IMR-90 (cell line): ENCODE measurements at regions not wholly inside any gene's neighbourhood (a gene's known extent, or its start where the extent isn't known, plus 50 kb on each side); places are given as distances from the start of the nearest gene placed in this dataset.

Source experiments
- ATAC-seq: fragments of 200-7000 bp; cut with Tn5 transposase; 2 replicates; pipeline ENCODE4 v1.9.1; 2020; ENCODE audit warnings: low read depth, mild to moderate bottlenecking, moderate library complexity
- BruUV-seq: library from RNA; stranded (reverse); fragments of 400-500 nt; replicated peaks from 2 replicates; lab custom pipeline; 2021; lab: Mats Ljungman, UMichigan
- CTCF ChIA-PET: fragments of 300-600 bp; formaldehyde crosslinking; extraction: SDS; loops from one replicate; lab custom pipeline; 2021; ENCODE audit warnings: antibody characterized with exemption; lab: Yijun Ruan, JAX
- POLR2A ChIA-PET: fragments of 300-600 bp; sonication (Branson Sonifier 250); formaldehyde crosslinking; loops from one replicate; lab custom pipeline; 2022; ENCODE audit warnings: antibody characterized with exemption; ENCODE audit not compliant: unreplicated experiment; lab: Charles Lee
- DNase-seq: peaks from one replicate; pipeline ENCODE4 v3.0.0; 2013
- H2AFZ ChIP-seq: replicated peaks from 2 replicates; pipeline ENCODE3; 2013; ENCODE audit warnings: low read length, mild to moderate bottlenecking; ENCODE audit not compliant: poor library complexity
- H2AK5ac ChIP-seq: 2 replicates; pipeline ENCODE4 v1.6.1; 2013; ENCODE audit warnings: low read depth, low read length, inconsistent platforms
- H2AK9ac ChIP-seq: replicated peaks from 2 replicates; pipeline ENCODE3; 2013; ENCODE audit warnings: mild to moderate bottlenecking, low read depth, low read length, moderate library complexity; ENCODE audit not compliant: poor library complexity
- H2BK120ac ChIP-seq: 2 replicates; pipeline ENCODE4 v1.6.1; 2013; ENCODE audit warnings: low read depth, low read length, inconsistent platforms
- H2BK15ac ChIP-seq: 3 replicates; pipeline ENCODE4 v1.6.1; 2013; ENCODE audit warnings: low read depth, low read length, inconsistent platforms
- H2BK20ac ChIP-seq: 2 replicates; pipeline ENCODE4 v1.6.1; 2013; ENCODE audit warnings: low read depth, mild to moderate bottlenecking, inconsistent platforms, low read length, moderate library complexity
- H2BK5ac ChIP-seq: 2 replicates; pipeline ENCODE4 v1.6.1; 2013; ENCODE audit warnings: mild to moderate bottlenecking, low read depth, low read length, inconsistent platforms; ENCODE audit not compliant: poor library complexity, severe bottlenecking
- H3K14ac ChIP-seq: replicated peaks from 2 replicates; pipeline ENCODE4 v1.6.1; 2013; ENCODE audit warnings: low read depth, low read length, inconsistent platforms
- H3K18ac ChIP-seq: 2 replicates; pipeline ENCODE4 v1.6.1; 2013; ENCODE audit warnings: low read depth, low read length, control low read depth
- H3K23ac ChIP-seq: 2 replicates; pipeline ENCODE4 v1.6.1; 2013; ENCODE audit warnings: low read depth, low read length, inconsistent platforms
- H3K27ac ChIP-seq: 2 replicates; pipeline ENCODE4 v1.5.1; 2013; ENCODE audit warnings: mild to moderate bottlenecking, control low read depth, low read length; ENCODE audit not compliant: insufficient read depth
- H3K27me3 ChIP-seq: 2 replicates; pipeline ENCODE4 v1.6.1; 2013; ENCODE audit warnings: low read length; ENCODE audit not compliant: control insufficient read depth, insufficient read depth
- H3K36me3 ChIP-seq: 2 replicates; pipeline ENCODE4 v1.6.1; 2013; ENCODE audit warnings: low read length, mixed read lengths; ENCODE audit not compliant: control insufficient read depth, insufficient read depth
- H3K4ac ChIP-seq: 2 replicates; pipeline ENCODE4 v1.6.1; 2013; ENCODE audit warnings: low read depth, low read length, inconsistent platforms
- H3K4me1 ChIP-seq: 2 replicates; pipeline ENCODE4 v1.6.1; 2013; ENCODE audit warnings: low read length, mixed read lengths; ENCODE audit not compliant: control insufficient read depth, insufficient read depth
- H3K4me2 ChIP-seq: 2 replicates; pipeline ENCODE4 v1.6.1; 2013; ENCODE audit warnings: low read depth, mild to moderate bottlenecking, control low read depth, low read length, moderate library complexity
- H3K4me3 ChIP-seq: 2 replicates; pipeline ENCODE4 v1.5.1; 2013; ENCODE audit warnings: low read depth, mild to moderate bottlenecking, control low read depth, low read length, moderate library complexity; ENCODE audit not compliant: insufficient read depth
- H3K56ac ChIP-seq: 2 replicates; pipeline ENCODE4 v1.6.1; 2013; ENCODE audit warnings: low read length, inconsistent platforms; ENCODE audit not compliant: insufficient read depth; ENCODE audit errors: extremely low read depth
- H3K79me1 ChIP-seq, 2 experiments: 2 replicates each; pipeline ENCODE4 v1.6.1; 2013; ENCODE audit warnings: low read length in 2 of 2, inconsistent platforms in 1 of 2, low read depth in 1 of 2
- H3K9ac ChIP-seq: 2 replicates; pipeline ENCODE4 v1.6.1; 2013; ENCODE audit warnings: low read depth, low read length, control low read depth
- H3K9me1 ChIP-seq: 2 replicates; pipeline ENCODE4 v1.6.1; 2013; ENCODE audit warnings: low read length, inconsistent platforms; ENCODE audit not compliant: insufficient read depth
- H3K9me3 ChIP-seq: 2 replicates; pipeline ENCODE4 v1.6.1; 2013; ENCODE audit warnings: low read length; ENCODE audit not compliant: control insufficient read depth, insufficient read depth
- H4K20me1 ChIP-seq: 2 replicates; pipeline ENCODE4 v1.6.1; 2013; ENCODE audit warnings: low read length, inconsistent platforms; ENCODE audit not compliant: insufficient read depth
- H4K5ac ChIP-seq: 2 replicates; pipeline ENCODE4 v1.6.1; 2013; ENCODE audit warnings: mild to moderate bottlenecking, low read depth, low read length, control low read depth
- H4K8ac ChIP-seq, 2 experiments: 2 replicates each; pipeline ENCODE4 v1.6.1; 2013; ENCODE audit warnings: low read depth in 2 of 2, low read length in 2 of 2, control low read depth in 1 of 2, inconsistent platforms in 1 of 2
- H4K91ac ChIP-seq: 2 replicates; pipeline ENCODE4 v1.6.1; 2013; ENCODE audit warnings: low read depth, low read length, inconsistent platforms; ENCODE audit not compliant: insufficient read depth
- BHLHE40 ChIP-seq: fragments of 150-350 bp; IDR thresholded peaks from 2 replicates; pipeline ENCODE4 v1.6.1; 2016; ENCODE audit warnings: mild to moderate bottlenecking, low read depth, low read length
- CEBPB ChIP-seq: IDR thresholded peaks from 2 replicates; pipeline ENCODE4 v1.6.1; 2012; ENCODE audit warnings: low read depth, low read length, improper control_type of control experiment
- CHD1 ChIP-seq: IDR thresholded peaks from 2 replicates; pipeline ENCODE4 v1.6.1; 2012; ENCODE audit warnings: low read depth, low read length, improper control_type of control experiment
- FOS ChIP-seq: fragments of 150-350 bp; IDR thresholded peaks from 2 replicates; pipeline ENCODE4 v1.6.1; 2016; ENCODE audit warnings: low read depth, low read length
- MAFK ChIP-seq: IDR thresholded peaks from 2 replicates; pipeline ENCODE4 v1.6.1; 2012; ENCODE audit warnings: low read depth, low read length, improper control_type of control experiment
- MAZ ChIP-seq: IDR thresholded peaks from 2 replicates; pipeline ENCODE4 v1.6.1; 2012; ENCODE audit warnings: low read depth, mild to moderate bottlenecking, low read length, improper control_type of control experiment, moderate library complexity, borderline replicate concordance
- MXI1 ChIP-seq: IDR thresholded peaks from 2 replicates; pipeline ENCODE4 v1.6.1; 2012; ENCODE audit warnings: low read depth, mild to moderate bottlenecking, low read length, moderate library complexity, borderline replicate concordance
- NFE2L2 ChIP-seq: fragments of 150-350 bp; IDR thresholded peaks from 2 replicates; pipeline ENCODE4 v1.6.1; 2016; ENCODE audit warnings: low read depth, mild to moderate bottlenecking, low read length
- POLR2A ChIP-seq: IDR thresholded peaks from 2 replicates; pipeline ENCODE4 v1.6.1; 2012; ENCODE audit warnings: mild to moderate bottlenecking, low read depth, low read length
- RAD21 ChIP-seq: IDR thresholded peaks from 2 replicates; pipeline ENCODE4 v1.6.1; 2012; ENCODE audit warnings: low read length, improper control_type of control experiment
- RCOR1 ChIP-seq: IDR thresholded peaks from 2 replicates; pipeline ENCODE4 v1.6.1; 2012; ENCODE audit warnings: mild to moderate bottlenecking, low read length, improper control_type of control experiment; ENCODE audit not compliant: insufficient replicate concordance
- RFX5 ChIP-seq: IDR thresholded peaks from 2 replicates; pipeline ENCODE4 v1.8.0; 2012; ENCODE audit warnings: low read depth, mild to moderate bottlenecking, low read length, moderate library complexity
- SMC3 ChIP-seq: fragments of 150-350 bp; IDR thresholded peaks from 2 replicates; pipeline ENCODE4 v1.6.1; 2016; ENCODE audit warnings: low read depth, mild to moderate bottlenecking, antibody characterized with exemption, low read length, moderate library complexity
- WGBS, 2 experiments: methylation state at CpG; one replicate each; pipeline versions ENCODE4 v1.1.5 to v1.1.7; 2013; ENCODE audit warnings: missing lambda C conversion rate in 2 of 2; ENCODE audit not compliant: insufficient read length in 1 of 2; ENCODE audit errors: extremely low coverage in 2 of 2; 5-methylcytosine and 5-hydroxymethylcytosine counted together
- dilution Hi-C: fragments of 300-500 bp; cut with HindIII; formaldehyde crosslinking; loops from one replicate; pipeline ENCODE4 v1.14.3; 2018; ENCODE audit warnings: low sequenced_read_pairs; ENCODE audit not compliant: unreplicated experiment
- in situ Hi-C: fragments of 300-500 bp; cut with MboI; formaldehyde crosslinking; loops from 3 replicates; pipeline ENCODE4 v1.14.3; 2019; ENCODE audit warnings: low sequenced_read_pairs, inconsistent platforms, mixed read lengths
- intact Hi-C: fragments of 100-400 bp; cut with micrococcal nuclease; formaldehyde crosslinking; loops from 2 replicates; pipeline ENCODE4 v1.10.0; 2022
- TF ChIP-seq, protein P1 (sequence below): conservative IDR thresholded peaks from 2 replicates; pipeline ENCODE4 v1.5.1; 2012; ENCODE audit warnings: mild to moderate bottlenecking, low read depth, low read length, improper control_type of control experiment
- TF ChIP-seq, protein P2 (sequence below): fragments of 150-350 bp; IDR thresholded peaks from 2 replicates; pipeline ENCODE4 v1.6.1; 2017; ENCODE audit warnings: mild to moderate bottlenecking, antibody characterized with exemption, low read length, low read depth
- TF ChIP-seq, protein P3 (sequence below): fragments of 150-350 bp; IDR thresholded peaks from 2 replicates; pipeline ENCODE4 v1.6.1; 2016; ENCODE audit warnings: low read depth, mild to moderate bottlenecking, low read length, moderate library complexity, borderline replicate concordance

GRCh38 chr3:5498981-5499380, 311.5 kb downstream of the EDEM1 start:
- Histone ChIP-seq H3K27ac (no peak overlapping the region), H3K4me2 (no peak overlapping the region), H3K9ac (no peak overlapping the region), H3K36me3 (no peaks in the 10 kb centered on the region), H3K56ac (no peak overlapping the region), H2AK5ac (no peak overlapping the region), H2BK5ac (no peak overlapping the region), H3K4ac (no peak overlapping the region), H3K27me3 (no peaks in the 10 kb centered on the region), H2AFZ (no peak overlapping the region), H2BK120ac (no peak overlapping the region), H3K23ac (no peak overlapping the region), H2AK9ac (no peak overlapping the region), H3K4me1 (no peaks in the 10 kb centered on the region), H3K9me3 (peaks cover 12% of the 10 kb centered on the region), H3K14ac (no peak overlapping the region), H3K79me1 (no peaks in the 10 kb centered on the region), H2BK15ac (no peak overlapping the region), H3K9me1 (no peaks in the 10 kb centered on the region), H4K20me1 (no peaks in the 10 kb centered on the region), H4K91ac (no peak overlapping the region), H3K18ac (no peak overlapping the region), H2BK20ac (no peak overlapping the region), H4K8ac (no peak overlapping the region), H4K5ac (no peak overlapping the region), H3K4me3 (no peak overlapping the region)
- no peak for ATAC-seq
- 29% methylated on average over 1 of the region's 2 CpGs; no CpG with 5 or more reads in 1 of the 2 experiments for WGBS, 2 experiments
- TF ChIP-seq CEBPB, result no peak
- TF ChIP-seq, protein P1, sequence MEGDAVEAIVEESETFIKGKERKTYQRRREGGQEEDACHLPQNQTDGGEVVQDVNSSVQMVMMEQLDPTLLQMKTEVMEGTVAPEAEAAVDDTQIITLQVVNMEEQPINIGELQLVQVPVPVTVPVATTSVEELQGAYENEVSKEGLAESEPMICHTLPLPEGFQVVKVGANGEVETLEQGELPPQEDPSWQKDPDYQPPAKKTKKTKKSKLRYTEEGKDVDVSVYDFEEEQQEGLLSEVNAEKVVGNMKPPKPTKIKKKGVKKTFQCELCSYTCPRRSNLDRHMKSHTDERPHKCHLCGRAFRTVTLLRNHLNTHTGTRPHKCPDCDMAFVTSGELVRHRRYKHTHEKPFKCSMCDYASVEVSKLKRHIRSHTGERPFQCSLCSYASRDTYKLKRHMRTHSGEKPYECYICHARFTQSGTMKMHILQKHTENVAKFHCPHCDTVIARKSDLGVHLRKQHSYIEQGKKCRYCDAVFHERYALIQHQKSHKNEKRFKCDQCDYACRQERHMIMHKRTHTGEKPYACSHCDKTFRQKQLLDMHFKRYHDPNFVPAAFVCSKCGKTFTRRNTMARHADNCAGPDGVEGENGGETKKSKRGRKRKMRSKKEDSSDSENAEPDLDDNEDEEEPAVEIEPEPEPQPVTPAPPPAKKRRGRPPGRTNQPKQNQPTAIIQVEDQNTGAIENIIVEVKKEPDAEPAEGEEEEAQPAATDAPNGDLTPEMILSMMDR, result no peak
- no peak for TF ChIP-seq RAD21
- TF ChIP-seq, protein P2, sequence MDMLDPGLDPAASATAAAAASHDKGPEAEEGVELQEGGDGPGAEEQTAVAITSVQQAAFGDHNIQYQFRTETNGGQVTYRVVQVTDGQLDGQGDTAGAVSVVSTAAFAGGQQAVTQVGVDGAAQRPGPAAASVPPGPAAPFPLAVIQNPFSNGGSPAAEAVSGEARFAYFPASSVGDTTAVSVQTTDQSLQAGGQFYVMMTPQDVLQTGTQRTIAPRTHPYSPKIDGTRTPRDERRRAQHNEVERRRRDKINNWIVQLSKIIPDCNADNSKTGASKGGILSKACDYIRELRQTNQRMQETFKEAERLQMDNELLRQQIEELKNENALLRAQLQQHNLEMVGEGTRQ, result no peak
- TF ChIP-seq FOS, result no peak
- no peak for TF ChIP-seq SMC3
- TF ChIP-seq MXI1, result no peak
- no peak for TF ChIP-seq NFE2L2
- TF ChIP-seq RFX5, result no peak
- no peak for TF ChIP-seq RCOR1
- no peak for TF ChIP-seq MAFK
- no peak for TF ChIP-seq CHD1
- TF ChIP-seq POLR2A, result no peak
- no peak for TF ChIP-seq MAZ
- TF ChIP-seq, protein P3, sequence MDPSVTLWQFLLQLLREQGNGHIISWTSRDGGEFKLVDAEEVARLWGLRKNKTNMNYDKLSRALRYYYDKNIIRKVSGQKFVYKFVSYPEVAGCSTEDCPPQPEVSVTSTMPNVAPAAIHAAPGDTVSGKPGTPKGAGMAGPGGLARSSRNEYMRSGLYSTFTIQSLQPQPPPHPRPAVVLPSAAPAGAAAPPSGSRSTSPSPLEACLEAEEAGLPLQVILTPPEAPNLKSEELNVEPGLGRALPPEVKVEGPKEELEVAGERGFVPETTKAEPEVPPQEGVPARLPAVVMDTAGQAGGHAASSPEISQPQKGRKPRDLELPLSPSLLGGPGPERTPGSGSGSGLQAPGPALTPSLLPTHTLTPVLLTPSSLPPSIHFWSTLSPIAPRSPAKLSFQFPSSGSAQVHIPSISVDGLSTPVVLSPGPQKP, result no peak
- TF ChIP-seq BHLHE40, result no peak
- ChIA-PET CTCF (interaction anchor here (0.6 kb wide), 1 partner anchor 47 kb away, joined by 5 read pairs; no protein-coding TSS in a partner anchor), POLR2A (no interaction called here)
- no TSS peak for BruUV-seq
- dilution Hi-C loops (no loop called here), in situ Hi-C loops (no loop called here), intact Hi-C loops (no loop called here)
- no peak for DNase-seq
